ENCODE measurements at regions not wholly inside any gene's neighbourhood (a gene's known extent, or its start where the extent isn't known, plus 50 kb on each side); places are given as distances from the start of the nearest gene placed in this dataset.

GRCh38 chr10:10038348-10038747, 979.3 kb upstream of the CELF2 start:
- no peak for DNase-seq (ENCODE audit: low spot score)
- Histone ChIP-seq H3K9ac (ENCODE audit: low read depth in 1 of 2, low read length in 2 of 2) (no peak overlapping the region), H3K4me1 (ENCODE audit: control insufficient read depth in 4 of 4, insufficient read depth in 4 of 4, low read length in 3 of 4) (no peaks in the 10 kb centered on the region), H3K27me3 (ENCODE audit: control insufficient read depth in 4 of 4, insufficient read depth in 4 of 4, low read length in 3 of 4) (no peaks in the 10 kb centered on the region), H3K36me3 (ENCODE audit: control insufficient read depth in 4 of 4, insufficient read depth in 3 of 4, low read depth in 1 of 4, low read length in 3 of 4) (no peaks in the 10 kb centered on the region), H3K9me3 (ENCODE audit: control insufficient read depth in 4 of 4, low read length in 3 of 4) (no peaks in the 10 kb centered on the region), H3K4me3 (ENCODE audit: low read depth in 1 of 3, low read length in 3 of 3) (no peak overlapping the region), H3K27ac (ENCODE audit: low read depth in 1 of 2, low read length in 2 of 2) (no peak overlapping the region)
- TF ChIP-seq GABPA (IDR thresholded peaks at IDR 0.05 in 1 of 2, conservative IDR thresholded peaks at IDR 0.05 in 1 of 2) (no peak), RAD21 (IDR thresholded peaks at IDR 0.05) (no peak), YY1 (IDR thresholded peaks at IDR 0.05) (no peak), CTCF (IDR thresholded peaks at IDR 0.05; ENCODE audit: low read depth, low read length, missing input control) (no peak), RXRA (IDR thresholded peaks at IDR 0.05) (no peak), TAF1 (conservative IDR thresholded peaks at IDR 0.05) (no peak)
- TF ChIP-seq, protein P1, sequence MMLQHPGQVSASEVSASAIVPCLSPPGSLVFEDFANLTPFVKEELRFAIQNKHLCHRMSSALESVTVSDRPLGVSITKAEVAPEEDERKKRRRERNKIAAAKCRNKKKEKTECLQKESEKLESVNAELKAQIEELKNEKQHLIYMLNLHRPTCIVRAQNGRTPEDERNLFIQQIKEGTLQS (IDR thresholded peaks at IDR 0.05) = no peak

DNA sequence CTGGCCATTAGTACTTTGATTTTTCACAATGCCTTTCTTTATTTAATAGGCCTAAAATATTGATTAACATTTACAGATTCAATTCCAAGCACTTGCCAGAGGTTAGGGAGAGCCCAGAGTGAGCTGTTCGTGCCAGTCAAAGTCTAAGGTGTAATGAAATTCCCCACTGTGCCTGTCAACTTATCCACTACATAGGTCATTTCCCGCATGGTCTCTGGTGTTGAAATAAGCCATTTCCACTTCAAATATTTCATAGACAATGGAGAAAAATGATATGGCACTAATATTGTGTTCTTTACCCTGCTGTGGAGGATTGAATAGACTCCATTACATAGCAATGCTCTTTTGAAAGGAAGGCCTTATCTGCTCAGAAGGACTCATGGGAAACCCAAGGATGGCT, 978.1 kb upstream of the CELF2 start:
- H3K4me3 ChIP-seq (ENCODE audit: low read depth in 1 of 3, low read length in 3 of 3) = no peak overlapping the region
- WGBS = 72% methylated on average over 2 of the region's 2 CpGs
- H3K27me3 ChIP-seq (ENCODE audit: control insufficient read depth in 4 of 4, insufficient read depth in 4 of 4, low read length in 3 of 4) = no peaks in the 10 kb centered on the region
- H3K9me3 ChIP-seq (ENCODE audit: control insufficient read depth in 4 of 4, low read length in 3 of 4) = no peaks in the 10 kb centered on the region
- H3K36me3 ChIP-seq (ENCODE audit: control insufficient read depth in 4 of 4, insufficient read depth in 3 of 4, low read depth in 1 of 4, low read length in 3 of 4) = no peaks in the 10 kb centered on the region
- no peak for DNase-seq (ENCODE audit: low spot score)
- no peaks in the 10 kb centered on the region for H3K4me1 ChIP-seq (ENCODE audit: control insufficient read depth in 4 of 4, insufficient read depth in 4 of 4, low read length in 3 of 4)
- no peak overlapping the region for H3K27ac ChIP-seq (ENCODE audit: low read depth in 1 of 2, low read length in 2 of 2)
- no peak overlapping the region for H3K9ac ChIP-seq (ENCODE audit: low read depth in 1 of 2, low read length in 2 of 2)
- TF ChIP-seq NR2F2 (IDR thresholded peaks at IDR 0.05) (no peak), TAF1 (conservative IDR thresholded peaks at IDR 0.05) (no peak)

DNA sequence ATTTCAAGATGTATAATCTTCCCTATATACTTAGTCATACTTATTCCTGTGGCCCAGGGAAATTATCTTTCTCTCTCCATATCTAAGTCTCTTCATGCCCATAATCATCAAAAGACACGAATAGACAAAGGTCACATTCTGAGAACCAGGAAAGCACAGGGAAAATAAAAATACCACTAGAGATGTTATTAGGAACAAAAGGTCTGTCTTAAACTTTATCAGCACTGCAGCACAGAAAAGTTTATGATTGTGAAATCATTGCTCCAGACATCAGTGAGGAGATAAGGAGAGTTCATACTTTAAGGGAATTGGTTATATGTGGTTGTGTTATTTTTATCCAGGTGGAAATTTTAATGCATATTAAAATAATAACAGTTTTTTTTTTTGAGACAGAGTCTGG, 974.6 kb upstream of the CELF2 start:
- H3K4me1 ChIP-seq (ENCODE audit: control insufficient read depth in 4 of 4, insufficient read depth in 4 of 4, low read length in 3 of 4) = no peaks in the 10 kb centered on the region
- no peaks in the 10 kb centered on the region for H3K9me3 ChIP-seq (ENCODE audit: control insufficient read depth in 4 of 4, low read length in 3 of 4)
- WGBS = 0% methylated on average over 1 of the region's 1 CpG
- H3K27me3 ChIP-seq (ENCODE audit: control insufficient read depth in 4 of 4, insufficient read depth in 4 of 4, low read length in 3 of 4) = no peaks in the 10 kb centered on the region
- no peak overlapping the region for H3K27ac ChIP-seq (ENCODE audit: low read depth in 1 of 2, low read length in 2 of 2)
- no peak overlapping the region for H3K9ac ChIP-seq (ENCODE audit: low read depth in 1 of 2, low read length in 2 of 2)
- DNase-seq (ENCODE audit: low spot score) = no peak
- H3K4me3 ChIP-seq (ENCODE audit: low read depth in 1 of 3, low read length in 3 of 3) = no peak overlapping the region
- H3K36me3 ChIP-seq (ENCODE audit: control insufficient read depth in 4 of 4, insufficient read depth in 3 of 4, low read depth in 1 of 4, low read length in 3 of 4) = no peaks in the 10 kb centered on the region
- no peak for TF ChIP-seq FOXA2 (IDR thresholded peaks at IDR 0.05)
- TF ChIP-seq TAF1 (conservative IDR thresholded peaks at IDR 0.05) = no peak
- no peak for TF ChIP-seq JUND (IDR thresholded peaks at IDR 0.05)
- TF ChIP-seq YY1 (IDR thresholded peaks at IDR 0.05) = no peak
- no peak for TF ChIP-seq RXRA (IDR thresholded peaks at IDR 0.05)
- no peak for TF ChIP-seq ZBTB33 (IDR thresholded peaks at IDR 0.05)
- TF ChIP-seq EGR1 (IDR thresholded peaks at IDR 0.05; ENCODE audit: low read depth in 2 of 2) = no peak
- no peak for TF ChIP-seq CTCF (IDR thresholded peaks at IDR 0.05; ENCODE audit: low read depth, low read length, missing input control)
- no peak for TF ChIP-seq FOXA1 (IDR thresholded peaks at IDR 0.05)
- no peak for TF ChIP-seq GABPA (IDR thresholded peaks at IDR 0.05 in 1 of 2, conservative IDR thresholded peaks at IDR 0.05 in 1 of 2)
- TF ChIP-seq SP1 (IDR thresholded peaks at IDR 0.05) = no peak
- no peak for TF ChIP-seq NR2F2 (IDR thresholded peaks at IDR 0.05)
- TF ChIP-seq, protein P1 (IDR thresholded peaks at IDR 0.05) = no peak
- no peak for TF ChIP-seq HNF4G (IDR thresholded peaks at IDR 0.05)
- no peak for TF ChIP-seq RAD21 (IDR thresholded peaks at IDR 0.05)
